ENCODE measurements at regions not wholly inside any gene's neighbourhood (a gene's known extent, or its start where the extent isn't known, plus 50 kb on each side); places are given as distances from the start of the nearest gene placed in this dataset.

GRCh38 chr18:78168526-78168925, 811.1 kb upstream of the SALL3 start:
- no peaks in the 10 kb centered on the region for H3K4me1 ChIP-seq (ENCODE audit: control insufficient read depth in 1 of 2, insufficient read depth in 2 of 2, low read length in 2 of 2)
- no peak overlapping the region for H3K4me3 ChIP-seq (ENCODE audit: low read depth in 1 of 2, low read length in 2 of 2)
- H3K27me3 ChIP-seq (ENCODE audit: low read depth, low read length), result no peaks in the 10 kb centered on the region
- no peak overlapping the region for H3K27ac ChIP-seq (ENCODE audit: low read length)
- H3K36me3 ChIP-seq (ENCODE audit: control insufficient read depth in 1 of 2, insufficient read depth in 2 of 2, low read length in 2 of 2), result no peaks in the 10 kb centered on the region
- H3K9me3 ChIP-seq (ENCODE audit: control insufficient read depth in 1 of 2, low read length in 2 of 2), result no peaks in the 10 kb centered on the region

DNA sequence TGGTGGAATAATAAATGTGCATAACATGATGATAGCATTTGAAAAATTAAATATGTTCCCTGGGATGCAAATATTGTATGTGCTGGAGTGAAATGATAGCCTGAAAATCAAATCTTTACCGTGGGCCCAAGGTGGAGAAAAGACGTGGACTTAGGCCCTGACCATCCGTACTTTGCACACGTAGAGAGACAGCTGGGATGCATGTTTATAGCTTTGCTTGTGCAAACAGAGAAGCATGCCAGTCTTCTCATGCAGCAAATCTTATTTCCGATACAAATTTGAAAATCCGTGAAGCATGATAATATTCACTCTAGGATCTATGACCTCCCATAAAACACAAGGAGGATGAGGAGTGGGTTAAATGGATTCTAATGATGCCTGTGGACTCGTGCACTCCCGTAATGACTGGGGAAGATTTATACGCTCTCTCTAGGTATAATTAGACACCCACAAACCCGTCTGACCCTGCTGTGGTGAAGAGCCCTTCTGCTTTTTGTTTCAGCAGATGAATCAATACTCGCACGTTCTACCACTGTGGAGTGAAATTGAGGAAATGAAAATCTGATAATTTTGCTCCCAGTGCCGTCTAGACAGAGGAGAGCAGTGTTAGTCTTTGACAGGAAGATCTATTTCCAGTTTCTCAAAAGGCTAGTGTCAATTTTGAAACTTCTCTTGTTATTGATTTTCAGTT, 810.3 kb upstream of the SALL3 start:
- Histone ChIP-seq H3K4me3 (ENCODE audit: low read depth in 1 of 2, low read length in 2 of 2) (no peak overlapping the region), H3K9me3 (ENCODE audit: control insufficient read depth in 1 of 2, low read length in 2 of 2) (no peaks in the 10 kb centered on the region), H3K27me3 (ENCODE audit: low read depth, low read length) (no peaks in the 10 kb centered on the region), H3K27ac (ENCODE audit: low read length) (no peak overlapping the region), H3K4me1 (ENCODE audit: control insufficient read depth in 1 of 2, insufficient read depth in 2 of 2, low read length in 2 of 2) (no peaks in the 10 kb centered on the region), H3K36me3 (ENCODE audit: control insufficient read depth in 1 of 2, insufficient read depth in 2 of 2, low read length in 2 of 2) (no peaks in the 10 kb centered on the region)

- no peaks in the 10 kb centered on the region for H3K36me3 ChIP-seq (ENCODE audit: control insufficient read depth in 1 of 2, insufficient read depth in 2 of 2, low read length in 2 of 2)
Observed at GRCh38 chr18:78171954-78172353, 807.7 kb upstream of the SALL3 start.

DNA sequence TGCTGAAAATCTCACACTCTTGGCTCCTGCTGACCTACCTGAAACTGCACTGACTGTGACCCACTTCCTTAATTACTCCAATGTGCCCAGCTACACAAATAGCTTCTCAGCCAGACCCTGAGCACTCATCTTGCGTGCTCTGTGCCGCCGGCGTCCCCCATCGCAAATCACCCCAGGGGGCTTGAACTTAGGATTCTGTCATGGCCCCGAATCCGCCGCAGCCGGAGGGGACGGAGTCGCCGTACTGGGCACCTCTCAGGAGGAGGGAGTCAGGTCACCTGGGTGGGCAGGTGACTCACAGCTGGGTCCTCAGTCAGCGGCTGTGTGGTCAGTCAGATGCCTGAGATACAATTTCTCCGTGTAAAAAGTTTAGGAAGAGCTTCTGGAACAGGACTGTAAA, 804.9 kb upstream of the SALL3 start:
- no peaks in the 10 kb centered on the region for H3K4me1 ChIP-seq (ENCODE audit: control insufficient read depth in 1 of 2, insufficient read depth in 2 of 2, low read length in 2 of 2)
- H3K4me3 ChIP-seq (ENCODE audit: low read depth in 1 of 2, low read length in 2 of 2), result no peak overlapping the region
- H3K27me3 ChIP-seq (ENCODE audit: low read depth, low read length), result no peaks in the 10 kb centered on the region

More at GRCh38 chr18:78171954-78172353, 807.7 kb upstream of the SALL3 start:
- Histone ChIP-seq H3K9me3 (ENCODE audit: control insufficient read depth in 1 of 2, low read length in 2 of 2) (no peaks in the 10 kb centered on the region), H3K4me3 (ENCODE audit: low read depth in 1 of 2, low read length in 2 of 2) (no peak overlapping the region), H3K27me3 (ENCODE audit: low read depth, low read length) (no peaks in the 10 kb centered on the region), H3K4me1 (ENCODE audit: control insufficient read depth in 1 of 2, insufficient read depth in 2 of 2, low read length in 2 of 2) (no peaks in the 10 kb centered on the region), H3K27ac (ENCODE audit: low read length) (no peak overlapping the region)

GRCh38 chr18:78178812-78179211, 800.8 kb upstream of the SALL3 start:
- Histone ChIP-seq H3K27ac (ENCODE audit: low read length) (no peak overlapping the region), H3K9me3 (ENCODE audit: control insufficient read depth in 1 of 2, low read length in 2 of 2) (peaks cover 0 to 5% of the 10 kb centered on the region in 2 donors), H3K4me1 (ENCODE audit: control insufficient read depth in 1 of 2, insufficient read depth in 2 of 2, low read length in 2 of 2) (no peaks in the 10 kb centered on the region), H3K27me3 (ENCODE audit: low read depth, low read length) (no peaks in the 10 kb centered on the region), H3K4me3 (ENCODE audit: low read depth in 1 of 2, low read length in 2 of 2) (no peak overlapping the region), H3K36me3 (ENCODE audit: control insufficient read depth in 1 of 2, insufficient read depth in 2 of 2, low read length in 2 of 2) (no peaks in the 10 kb centered on the region)

More for the DNA sequence above, 804.9 kb upstream of the SALL3 start:
- no peaks in the 10 kb centered on the region for H3K9me3 ChIP-seq (ENCODE audit: control insufficient read depth in 1 of 2, low read length in 2 of 2)
- no peaks in the 10 kb centered on the region for H3K36me3 ChIP-seq (ENCODE audit: control insufficient read depth in 1 of 2, insufficient read depth in 2 of 2, low read length in 2 of 2)
- H3K27ac ChIP-seq (ENCODE audit: low read length), result no peak overlapping the region

- H3K4me1 ChIP-seq (ENCODE audit: control insufficient read depth in 1 of 2, insufficient read depth in 2 of 2, low read length in 2 of 2), result no peaks in the 10 kb centered on the region
- no peaks in the 10 kb centered on the region for H3K27me3 ChIP-seq (ENCODE audit: low read depth, low read length)
- H3K4me3 ChIP-seq (ENCODE audit: low read depth in 1 of 2, low read length in 2 of 2), result no peak overlapping the region
- no peaks in the 10 kb centered on the region for H3K36me3 ChIP-seq (ENCODE audit: control insufficient read depth in 1 of 2, insufficient read depth in 2 of 2, low read length in 2 of 2)
- H3K9me3 ChIP-seq (ENCODE audit: control insufficient read depth in 1 of 2, low read length in 2 of 2), result peaks cover 5 to 9% of the 10 kb centered on the region in 2 donors
- no peak overlapping the region for H3K27ac ChIP-seq (ENCODE audit: low read length)
Observed at GRCh38 chr18:78180741-78181140, 798.9 kb upstream of the SALL3 start.

- no peaks in the 10 kb centered on the region for H3K4me1 ChIP-seq (ENCODE audit: control insufficient read depth in 1 of 2, insufficient read depth in 2 of 2, low read length in 2 of 2)
- no peaks in the 10 kb centered on the region for H3K36me3 ChIP-seq (ENCODE audit: control insufficient read depth in 1 of 2, insufficient read depth in 2 of 2, low read length in 2 of 2)
- no peak overlapping the region for H3K27ac ChIP-seq (ENCODE audit: low read length)
- no peak overlapping the region for H3K4me3 ChIP-seq (ENCODE audit: low read depth in 1 of 2, low read length in 2 of 2)
- H3K9me3 ChIP-seq (ENCODE audit: control insufficient read depth in 1 of 2, low read length in 2 of 2), result peaks cover 5 to 9% of the 10 kb centered on the region in 2 donors
- H3K27me3 ChIP-seq (ENCODE audit: low read depth, low read length), result no peaks in the 10 kb centered on the region
Observed at GRCh38 chr18:78183815-78184214, 795.8 kb upstream of the SALL3 start.

DNA sequence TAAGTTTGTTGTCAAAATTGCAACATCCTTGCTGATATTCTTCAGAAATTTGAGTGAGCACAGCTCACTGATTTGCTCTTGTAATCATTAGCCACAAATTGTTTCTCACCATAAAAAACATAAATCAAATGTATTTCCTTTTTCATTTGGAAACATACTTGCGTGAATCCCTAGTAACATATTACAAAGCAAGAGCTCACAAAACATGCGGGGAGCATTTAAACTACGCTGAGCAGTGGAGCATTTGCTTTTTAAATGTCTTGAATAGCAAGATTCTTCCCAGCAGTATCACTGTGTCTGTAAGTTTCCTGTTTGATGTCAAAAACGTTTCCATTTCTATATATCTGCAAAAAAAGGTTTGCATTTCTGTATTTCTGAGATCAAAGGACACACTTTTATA, 788.3 kb upstream of the SALL3 start:
- Histone ChIP-seq H3K4me1 (ENCODE audit: control insufficient read depth in 1 of 2, insufficient read depth in 2 of 2, low read length in 2 of 2) (no peaks in the 10 kb centered on the region), H3K36me3 (ENCODE audit: control insufficient read depth in 1 of 2, insufficient read depth in 2 of 2, low read length in 2 of 2) (no peaks in the 10 kb centered on the region), H3K27me3 (ENCODE audit: low read depth, low read length) (no peaks in the 10 kb centered on the region), H3K27ac (ENCODE audit: low read length) (no peak overlapping the region), H3K9me3 (ENCODE audit: control insufficient read depth in 1 of 2, low read length in 2 of 2) (peaks cover 0 to 6% of the 10 kb centered on the region in 2 donors), H3K4me3 (ENCODE audit: low read depth in 1 of 2, low read length in 2 of 2) (no peak overlapping the region)

GRCh38 chr18:78192054-78192453, 787.6 kb upstream of the SALL3 start:
- no peak overlapping the region for H3K27ac ChIP-seq (ENCODE audit: low read length)
- no peaks in the 10 kb centered on the region for H3K27me3 ChIP-seq (ENCODE audit: low read depth, low read length)
- peaks cover 0 to 6% of the 10 kb centered on the region in 2 donors for H3K9me3 ChIP-seq (ENCODE audit: control insufficient read depth in 1 of 2, low read length in 2 of 2)
- H3K4me1 ChIP-seq (ENCODE audit: control insufficient read depth in 1 of 2, insufficient read depth in 2 of 2, low read length in 2 of 2), result no peaks in the 10 kb centered on the region
- H3K36me3 ChIP-seq (ENCODE audit: control insufficient read depth in 1 of 2, insufficient read depth in 2 of 2, low read length in 2 of 2), result no peaks in the 10 kb centered on the region
- H3K4me3 ChIP-seq (ENCODE audit: low read depth in 1 of 2, low read length in 2 of 2), result no peak overlapping the region

- H3K4me3 ChIP-seq (ENCODE audit: low read depth in 1 of 2, low read length in 2 of 2), result no peak overlapping the region
- H3K36me3 ChIP-seq (ENCODE audit: control insufficient read depth in 1 of 2, insufficient read depth in 2 of 2, low read length in 2 of 2), result no peaks in the 10 kb centered on the region
- H3K9me3 ChIP-seq (ENCODE audit: control insufficient read depth in 1 of 2, low read length in 2 of 2), result no peaks in the 10 kb centered on the region
- no peaks in the 10 kb centered on the region for H3K4me1 ChIP-seq (ENCODE audit: control insufficient read depth in 1 of 2, insufficient read depth in 2 of 2, low read length in 2 of 2)
- no peaks in the 10 kb centered on the region for H3K27me3 ChIP-seq (ENCODE audit: low read depth, low read length)
- H3K27ac ChIP-seq (ENCODE audit: low read length), result no peak overlapping the region
Observed at GRCh38 chr18:78196280-78196679, 783.3 kb upstream of the SALL3 start.

DNA sequence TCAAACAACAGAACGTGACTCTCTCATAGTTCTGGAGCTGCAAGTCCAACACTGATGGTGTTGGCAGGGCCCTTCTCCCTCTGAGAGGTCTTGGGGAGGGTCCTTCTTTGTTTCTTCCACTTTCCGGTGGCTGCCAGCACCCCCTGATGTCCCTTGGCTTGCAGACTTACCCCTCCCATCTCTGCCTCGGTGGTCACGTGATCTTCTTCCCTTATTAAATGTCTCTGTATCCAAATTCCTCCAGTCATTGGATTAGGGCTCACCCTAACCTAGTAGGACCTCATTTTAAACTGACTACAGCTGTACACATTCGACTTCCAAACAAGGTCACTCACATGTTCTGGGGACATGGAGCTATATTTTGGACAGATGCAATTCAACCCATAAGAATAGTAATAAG, 780.6 kb upstream of the SALL3 start:
- Histone ChIP-seq H3K27ac (ENCODE audit: low read length) (no peak overlapping the region), H3K9me3 (ENCODE audit: control insufficient read depth in 1 of 2, low read length in 2 of 2) (no peaks in the 10 kb centered on the region), H3K36me3 (ENCODE audit: control insufficient read depth in 1 of 2, insufficient read depth in 2 of 2, low read length in 2 of 2) (no peaks in the 10 kb centered on the region), H3K4me3 (ENCODE audit: low read depth in 1 of 2, low read length in 2 of 2) (no peak overlapping the region), H3K4me1 (ENCODE audit: control insufficient read depth in 1 of 2, insufficient read depth in 2 of 2, low read length in 2 of 2) (no peaks in the 10 kb centered on the region), H3K27me3 (ENCODE audit: low read depth, low read length) (no peaks in the 10 kb centered on the region)

- Histone ChIP-seq H3K27me3 (ENCODE audit: low read depth, low read length) (no peaks in the 10 kb centered on the region), H3K27ac (ENCODE audit: low read length) (no peak overlapping the region), H3K4me1 (ENCODE audit: control insufficient read depth in 1 of 2, insufficient read depth in 2 of 2, low read length in 2 of 2) (no peaks in the 10 kb centered on the region), H3K9me3 (ENCODE audit: control insufficient read depth in 1 of 2, low read length in 2 of 2) (no peaks in the 10 kb centered on the region), H3K36me3 (ENCODE audit: control insufficient read depth in 1 of 2, insufficient read depth in 2 of 2, low read length in 2 of 2) (no peaks in the 10 kb centered on the region), H3K4me3 (ENCODE audit: low read depth in 1 of 2, low read length in 2 of 2) (no peak overlapping the region)
Observed at GRCh38 chr18:78199611-78200010, 780.0 kb upstream of the SALL3 start.
